ENCODE measurements at regions not wholly inside any gene's neighbourhood (a gene's known extent, or its start where the extent isn't known, plus 50 kb on each side); places are given as distances from the start of the nearest gene placed in this dataset.

DNA sequence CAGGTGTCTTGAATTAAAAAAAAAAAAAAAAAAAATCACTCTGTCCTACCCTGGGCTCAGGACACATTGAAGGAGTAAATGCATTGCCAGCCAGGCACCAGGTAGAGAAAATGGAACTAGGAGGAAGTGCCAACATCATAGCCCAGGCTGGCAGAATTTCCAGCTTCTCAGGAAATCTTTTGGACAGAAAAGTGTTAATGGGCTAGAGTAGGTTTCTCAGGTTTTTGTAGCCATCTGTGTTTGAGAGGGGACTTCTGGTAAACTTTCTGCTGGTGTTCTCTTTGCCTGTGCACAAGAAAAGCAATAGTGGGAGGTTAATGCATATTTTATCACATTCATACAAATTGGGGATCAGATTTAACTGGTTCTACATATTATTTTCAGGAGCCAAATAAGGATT is 678.3 kb upstream of the NRSN1 start:
- TF ChIP-seq CEBPB (IDR thresholded peaks at IDR 0.05; ENCODE audit: low read depth) (no peak), EZH2 (IDR thresholded peaks at IDR 0.05) (no peak), SP1 (IDR thresholded peaks at IDR 0.05; ENCODE audit: low read depth) (no peak), POLR2AphosphoS5 (IDR thresholded peaks at IDR 0.05; ENCODE audit: low read depth, low read length) (no peak), YY1 (IDR thresholded peaks at IDR 0.05; ENCODE audit: extremely low read depth, insufficient replicate concordance, low read depth, low read length) (no peak)
- TF ChIP-seq, protein P1, sequence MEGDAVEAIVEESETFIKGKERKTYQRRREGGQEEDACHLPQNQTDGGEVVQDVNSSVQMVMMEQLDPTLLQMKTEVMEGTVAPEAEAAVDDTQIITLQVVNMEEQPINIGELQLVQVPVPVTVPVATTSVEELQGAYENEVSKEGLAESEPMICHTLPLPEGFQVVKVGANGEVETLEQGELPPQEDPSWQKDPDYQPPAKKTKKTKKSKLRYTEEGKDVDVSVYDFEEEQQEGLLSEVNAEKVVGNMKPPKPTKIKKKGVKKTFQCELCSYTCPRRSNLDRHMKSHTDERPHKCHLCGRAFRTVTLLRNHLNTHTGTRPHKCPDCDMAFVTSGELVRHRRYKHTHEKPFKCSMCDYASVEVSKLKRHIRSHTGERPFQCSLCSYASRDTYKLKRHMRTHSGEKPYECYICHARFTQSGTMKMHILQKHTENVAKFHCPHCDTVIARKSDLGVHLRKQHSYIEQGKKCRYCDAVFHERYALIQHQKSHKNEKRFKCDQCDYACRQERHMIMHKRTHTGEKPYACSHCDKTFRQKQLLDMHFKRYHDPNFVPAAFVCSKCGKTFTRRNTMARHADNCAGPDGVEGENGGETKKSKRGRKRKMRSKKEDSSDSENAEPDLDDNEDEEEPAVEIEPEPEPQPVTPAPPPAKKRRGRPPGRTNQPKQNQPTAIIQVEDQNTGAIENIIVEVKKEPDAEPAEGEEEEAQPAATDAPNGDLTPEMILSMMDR (IDR thresholded peaks at IDR 0.05 in 2 of 3, conservative IDR thresholded peaks at IDR 0.05 in 1 of 3; ENCODE audit: borderline replicate concordance in 1 of 3, insufficient read depth in 1 of 3, low read depth in 2 of 3, low read length in 2 of 3) = no peak
- TF ChIP-seq, protein P2, sequence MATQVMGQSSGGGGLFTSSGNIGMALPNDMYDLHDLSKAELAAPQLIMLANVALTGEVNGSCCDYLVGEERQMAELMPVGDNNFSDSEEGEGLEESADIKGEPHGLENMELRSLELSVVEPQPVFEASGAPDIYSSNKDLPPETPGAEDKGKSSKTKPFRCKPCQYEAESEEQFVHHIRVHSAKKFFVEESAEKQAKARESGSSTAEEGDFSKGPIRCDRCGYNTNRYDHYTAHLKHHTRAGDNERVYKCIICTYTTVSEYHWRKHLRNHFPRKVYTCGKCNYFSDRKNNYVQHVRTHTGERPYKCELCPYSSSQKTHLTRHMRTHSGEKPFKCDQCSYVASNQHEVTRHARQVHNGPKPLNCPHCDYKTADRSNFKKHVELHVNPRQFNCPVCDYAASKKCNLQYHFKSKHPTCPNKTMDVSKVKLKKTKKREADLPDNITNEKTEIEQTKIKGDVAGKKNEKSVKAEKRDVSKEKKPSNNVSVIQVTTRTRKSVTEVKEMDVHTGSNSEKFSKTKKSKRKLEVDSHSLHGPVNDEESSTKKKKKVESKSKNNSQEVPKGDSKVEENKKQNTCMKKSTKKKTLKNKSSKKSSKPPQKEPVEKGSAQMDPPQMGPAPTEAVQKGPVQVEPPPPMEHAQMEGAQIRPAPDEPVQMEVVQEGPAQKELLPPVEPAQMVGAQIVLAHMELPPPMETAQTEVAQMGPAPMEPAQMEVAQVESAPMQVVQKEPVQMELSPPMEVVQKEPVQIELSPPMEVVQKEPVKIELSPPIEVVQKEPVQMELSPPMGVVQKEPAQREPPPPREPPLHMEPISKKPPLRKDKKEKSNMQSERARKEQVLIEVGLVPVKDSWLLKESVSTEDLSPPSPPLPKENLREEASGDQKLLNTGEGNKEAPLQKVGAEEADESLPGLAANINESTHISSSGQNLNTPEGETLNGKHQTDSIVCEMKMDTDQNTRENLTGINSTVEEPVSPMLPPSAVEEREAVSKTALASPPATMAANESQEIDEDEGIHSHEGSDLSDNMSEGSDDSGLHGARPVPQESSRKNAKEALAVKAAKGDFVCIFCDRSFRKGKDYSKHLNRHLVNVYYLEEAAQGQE (IDR thresholded peaks at IDR 0.05; ENCODE audit: low read depth) = no peak
- TF ChIP-seq, protein P3, sequence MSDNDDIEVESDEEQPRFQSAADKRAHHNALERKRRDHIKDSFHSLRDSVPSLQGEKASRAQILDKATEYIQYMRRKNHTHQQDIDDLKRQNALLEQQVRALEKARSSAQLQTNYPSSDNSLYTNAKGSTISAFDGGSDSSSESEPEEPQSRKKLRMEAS (IDR thresholded peaks at IDR 0.05) = no peak
